ENCODE measurements at regions not wholly inside any gene's neighbourhood (a gene's known extent, or its start where the extent isn't known, plus 50 kb on each side); places are given as distances from the start of the nearest gene placed in this dataset.

- TF ChIP-seq CTCF (IDR thresholded peaks at IDR 0.05), result no peak
- TF ChIP-seq EP300 (IDR thresholded peaks at IDR 0.05), result no peak
Observed at GRCh38 chr1:244349103-244349531, 102.6 kb downstream of the ADSS2 start.

Measured in ovary (tissue), 3 donors.